ENCODE measurements at regions not wholly inside any gene's neighbourhood (a gene's known extent, or its start where the extent isn't known, plus 50 kb on each side); places are given as distances from the start of the nearest gene placed in this dataset.

DNA sequence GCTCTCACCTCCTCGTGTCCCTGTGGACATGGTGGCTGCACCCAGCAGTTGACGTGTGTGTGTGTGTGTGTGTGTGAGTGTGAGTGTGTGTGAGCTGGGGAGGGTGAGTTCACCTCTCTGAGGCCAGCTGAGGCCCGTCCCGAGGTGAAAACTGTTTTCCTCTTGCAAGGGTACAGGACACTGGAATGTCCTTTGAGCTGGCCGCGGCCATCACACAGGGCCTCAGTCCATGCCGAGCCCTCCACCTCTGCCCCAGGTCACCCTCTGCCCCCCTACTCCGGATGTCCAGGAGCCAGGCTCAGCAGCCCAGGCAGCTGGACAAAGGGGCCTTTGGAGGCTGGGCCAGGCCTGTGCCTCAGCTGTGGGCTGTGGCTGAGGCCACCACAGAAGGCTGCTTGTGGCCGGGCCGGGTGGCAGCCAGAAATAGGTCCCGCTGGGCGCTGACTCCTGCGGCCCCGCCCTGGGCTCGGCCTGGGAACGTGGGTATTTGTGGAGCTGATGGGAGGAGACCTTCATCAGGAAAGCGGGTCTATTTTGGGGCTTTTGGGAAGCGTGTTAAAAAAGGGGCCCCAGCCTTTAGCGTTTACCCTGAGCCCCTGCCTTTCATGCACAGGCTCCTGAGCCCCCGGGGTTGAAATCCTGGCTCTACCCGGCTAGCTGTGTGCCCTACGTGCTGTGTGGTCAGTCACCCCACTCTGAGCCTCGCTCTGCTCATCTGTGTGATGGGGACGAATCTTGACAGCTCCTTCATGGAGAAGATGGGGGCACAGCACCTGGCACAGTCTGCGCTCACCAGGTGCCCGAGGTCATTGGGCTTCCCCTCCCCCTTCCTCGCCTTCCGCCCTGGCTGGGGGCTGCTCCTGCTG is 75.1 kb upstream of the IER5L start:
- Histone ChIP-seq H3K36me3 (no peaks in the 10 kb centered on the region), H3K9me3 (no peaks in the 10 kb centered on the region), H3K4me1 (peaks cover 17 to 25% (median 21%) of the 10 kb centered on the region in 4 donors), H3K4me3 (peak overlapping the region in 1 of 4 donors; percentile 37), H3K27me3 (no peaks in the 10 kb centered on the region), H3K27ac (replicated peaks in 1 of 4) (peak overlapping the region; percentile 43 to 62 (median 55))
- TF ChIP-seq, protein P1, sequence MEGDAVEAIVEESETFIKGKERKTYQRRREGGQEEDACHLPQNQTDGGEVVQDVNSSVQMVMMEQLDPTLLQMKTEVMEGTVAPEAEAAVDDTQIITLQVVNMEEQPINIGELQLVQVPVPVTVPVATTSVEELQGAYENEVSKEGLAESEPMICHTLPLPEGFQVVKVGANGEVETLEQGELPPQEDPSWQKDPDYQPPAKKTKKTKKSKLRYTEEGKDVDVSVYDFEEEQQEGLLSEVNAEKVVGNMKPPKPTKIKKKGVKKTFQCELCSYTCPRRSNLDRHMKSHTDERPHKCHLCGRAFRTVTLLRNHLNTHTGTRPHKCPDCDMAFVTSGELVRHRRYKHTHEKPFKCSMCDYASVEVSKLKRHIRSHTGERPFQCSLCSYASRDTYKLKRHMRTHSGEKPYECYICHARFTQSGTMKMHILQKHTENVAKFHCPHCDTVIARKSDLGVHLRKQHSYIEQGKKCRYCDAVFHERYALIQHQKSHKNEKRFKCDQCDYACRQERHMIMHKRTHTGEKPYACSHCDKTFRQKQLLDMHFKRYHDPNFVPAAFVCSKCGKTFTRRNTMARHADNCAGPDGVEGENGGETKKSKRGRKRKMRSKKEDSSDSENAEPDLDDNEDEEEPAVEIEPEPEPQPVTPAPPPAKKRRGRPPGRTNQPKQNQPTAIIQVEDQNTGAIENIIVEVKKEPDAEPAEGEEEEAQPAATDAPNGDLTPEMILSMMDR (IDR thresholded peaks at IDR 0.05): no peak
- no peak for TF ChIP-seq POLR2AphosphoS5 (IDR thresholded peaks at IDR 0.05)
- TF ChIP-seq POLR2A (IDR thresholded peaks at IDR 0.05; ENCODE audit: low read depth): no peak
- intact Hi-C loops (cut with DNase I): no loop called here
- WGBS: 76% methylated on average over 16 of the region's 28 CpGs
- DNase-seq (ENCODE audit: extremely low spot score): no peak

GRCh38 chr9:129250786-129251185 is 72.7 kb upstream of the IER5L start:
- Histone ChIP-seq H3K36me3 (no peaks in the 10 kb centered on the region), H3K27me3 (no peaks in the 10 kb centered on the region), H3K27ac (replicated peaks in 1 of 4) (no peak overlapping the region), H3K4me1 (peaks cover 13 to 19% (median 17%) of the 10 kb centered on the region in 4 donors), H3K4me3 (no peak overlapping the region), H3K9me3 (no peaks in the 10 kb centered on the region)
- 82% methylated on average over 2 of the region's 2 CpGs for WGBS
- TF ChIP-seq EP300 (IDR thresholded peaks at IDR 0.05): no peak
- TF ChIP-seq, protein P1 (IDR thresholded peaks at IDR 0.05): no peak
- TF ChIP-seq POLR2A (IDR thresholded peaks at IDR 0.05; ENCODE audit: low read depth): no peak
- TF ChIP-seq POLR2AphosphoS5 (IDR thresholded peaks at IDR 0.05): no peak
- intact Hi-C loops (cut with DNase I): no loop called here
- DNase-seq (ENCODE audit: extremely low spot score): no peak

- Histone ChIP-seq H3K36me3 (no peaks in the 10 kb centered on the region), H3K27ac (replicated peaks in 1 of 4) (no peak overlapping the region), H3K4me3 (no peak overlapping the region), H3K9me3 (no peaks in the 10 kb centered on the region), H3K4me1 (peaks cover 0 to 5% (median 0%) of the 10 kb centered on the region in 4 donors), H3K27me3 (no peaks in the 10 kb centered on the region)
- DNase-seq (ENCODE audit: extremely low spot score): no peak
- TF ChIP-seq POLR2AphosphoS5 (IDR thresholded peaks at IDR 0.05): no peak
- 90% methylated on average over 8 of the region's 13 CpGs for WGBS
- intact Hi-C loops (cut with DNase I): no loop called here
These were observed 69.5 kb upstream of the IER5L start for GRCh38 chr9:129247285-129248153.

GRCh38 chr9:129245276-129245675 is 67.2 kb upstream of the IER5L start:
- intact Hi-C loops (cut with DNase I): no loop called here
- no peak for TF ChIP-seq EP300 (IDR thresholded peaks at IDR 0.05)
- no peak for TF ChIP-seq POLR2A (IDR thresholded peaks at IDR 0.05; ENCODE audit: low read depth)
- TF ChIP-seq POLR2AphosphoS5 (IDR thresholded peaks at IDR 0.05): no peak
- TF ChIP-seq, protein P1 (IDR thresholded peaks at IDR 0.05): no peak
- DNase-seq (ENCODE audit: extremely low spot score): no peak
- no peaks in the 10 kb centered on the region for H3K36me3 ChIP-seq
- no peaks in the 10 kb centered on the region for H3K9me3 ChIP-seq
- no peaks in the 10 kb centered on the region for H3K27me3 ChIP-seq
- H3K27ac ChIP-seq (replicated peaks in 1 of 4): no peak overlapping the region
- WGBS: 78% methylated on average over 14 of the region's 15 CpGs
- H3K4me3 ChIP-seq: no peak overlapping the region
- H3K4me1 ChIP-seq: peaks cover 0 to 5% (median 0%) of the 10 kb centered on the region in 4 donors

GRCh38 chr9:129242971-129243561 is 65.0 kb upstream of the IER5L start:
- Histone ChIP-seq H3K9me3 (no peaks in the 10 kb centered on the region), H3K27me3 (no peaks in the 10 kb centered on the region), H3K27ac (replicated peaks in 1 of 4) (peak overlapping the region; percentile 10 to 63 (median 36)), H3K36me3 (no peaks in the 10 kb centered on the region), H3K4me3 (no peak overlapping the region), H3K4me1 (peaks cover 0 to 5% (median 0%) of the 10 kb centered on the region in 4 donors)
- 71% methylated on average over 19 of the region's 20 CpGs for WGBS
- TF ChIP-seq, protein P1 (IDR thresholded peaks at IDR 0.05): no peak
- no peak for TF ChIP-seq EP300 (IDR thresholded peaks at IDR 0.05)
- TF ChIP-seq POLR2AphosphoS5 (IDR thresholded peaks at IDR 0.05): peak; percentile 18 to 51
- TF ChIP-seq POLR2A (IDR thresholded peaks at IDR 0.05; ENCODE audit: low read depth): no peak
- intact Hi-C loops (cut with DNase I): no loop called here
- no peak for DNase-seq (ENCODE audit: extremely low spot score)

Measured in esophagus muscularis mucosa (tissue), 4 donors.